ENCODE measurements at regions not wholly inside any gene's neighbourhood (a gene's known extent, or its start where the extent isn't known, plus 50 kb on each side); places are given as distances from the start of the nearest gene placed in this dataset.
"Not testable (repeated sequence)": the region's sequence is repeated elsewhere in the genome, so short reads cannot be mapped to it uniquely, and the experiment has no call there.

DNA sequence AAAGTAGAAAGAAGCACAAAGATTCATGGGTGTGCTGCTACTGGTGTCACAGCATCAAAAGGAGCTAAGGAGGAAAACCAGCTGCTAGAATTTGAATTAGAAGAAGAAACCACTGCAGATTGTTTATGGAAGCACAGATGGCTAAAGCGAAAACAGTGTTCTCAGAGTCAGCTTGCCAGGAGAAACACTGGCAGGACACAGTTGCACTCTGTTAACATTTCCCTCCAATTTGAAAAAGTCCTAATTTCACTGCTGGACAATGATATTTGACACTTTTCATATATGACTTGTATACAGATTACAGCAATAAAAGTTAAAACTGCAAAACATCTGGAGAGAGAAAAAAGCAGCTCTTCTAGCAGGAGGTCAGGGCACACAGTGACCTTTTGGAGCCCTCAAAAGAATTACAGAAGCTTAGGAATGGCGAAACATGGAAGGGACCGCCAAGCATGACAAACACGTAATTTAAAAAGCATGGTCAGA is 314.5 kb downstream of the COL12A1 start:
- no peaks in the 10 kb centered on the region for H3K36me3 ChIP-seq (ENCODE audit: insufficient read depth, low read length)
- H3K4me3 ChIP-seq (ENCODE audit: low read length): no peak overlapping the region
- H2AFZ ChIP-seq (ENCODE audit: low read depth, low read length): no peak overlapping the region
- H3K4me2 ChIP-seq (ENCODE audit: low read length): no peak overlapping the region
- no peak overlapping the region for H3K9ac ChIP-seq (ENCODE audit: low read length)
- H3K27ac ChIP-seq (ENCODE audit: low read length): no peak overlapping the region
- no peak for TF ChIP-seq EP300 (conservative IDR thresholded peaks at IDR 0.05; ENCODE audit: poor library complexity, severe bottlenecking)
- no peak for TF ChIP-seq EZH2 (IDR thresholded peaks at IDR 0.05; ENCODE audit: borderline replicate concordance, insufficient read depth, low read length, poor library complexity, severe bottlenecking)
- TF ChIP-seq RAD21 (conservative IDR thresholded peaks at IDR 0.05): no peak
- TF ChIP-seq TAF1 (IDR thresholded peaks at IDR 0.05; ENCODE audit: low read depth): no peak
- no peak for TF ChIP-seq SMC3 (conservative IDR thresholded peaks at IDR 0.05; ENCODE audit: poor library complexity)
- TF ChIP-seq, protein P1, sequence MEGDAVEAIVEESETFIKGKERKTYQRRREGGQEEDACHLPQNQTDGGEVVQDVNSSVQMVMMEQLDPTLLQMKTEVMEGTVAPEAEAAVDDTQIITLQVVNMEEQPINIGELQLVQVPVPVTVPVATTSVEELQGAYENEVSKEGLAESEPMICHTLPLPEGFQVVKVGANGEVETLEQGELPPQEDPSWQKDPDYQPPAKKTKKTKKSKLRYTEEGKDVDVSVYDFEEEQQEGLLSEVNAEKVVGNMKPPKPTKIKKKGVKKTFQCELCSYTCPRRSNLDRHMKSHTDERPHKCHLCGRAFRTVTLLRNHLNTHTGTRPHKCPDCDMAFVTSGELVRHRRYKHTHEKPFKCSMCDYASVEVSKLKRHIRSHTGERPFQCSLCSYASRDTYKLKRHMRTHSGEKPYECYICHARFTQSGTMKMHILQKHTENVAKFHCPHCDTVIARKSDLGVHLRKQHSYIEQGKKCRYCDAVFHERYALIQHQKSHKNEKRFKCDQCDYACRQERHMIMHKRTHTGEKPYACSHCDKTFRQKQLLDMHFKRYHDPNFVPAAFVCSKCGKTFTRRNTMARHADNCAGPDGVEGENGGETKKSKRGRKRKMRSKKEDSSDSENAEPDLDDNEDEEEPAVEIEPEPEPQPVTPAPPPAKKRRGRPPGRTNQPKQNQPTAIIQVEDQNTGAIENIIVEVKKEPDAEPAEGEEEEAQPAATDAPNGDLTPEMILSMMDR (IDR thresholded peaks at IDR 0.05; ENCODE audit: poor library complexity, severe bottlenecking): no peak
- TF ChIP-seq POLR2AphosphoS5 (IDR thresholded peaks at IDR 0.05): no peak
- TF ChIP-seq, protein P2, sequence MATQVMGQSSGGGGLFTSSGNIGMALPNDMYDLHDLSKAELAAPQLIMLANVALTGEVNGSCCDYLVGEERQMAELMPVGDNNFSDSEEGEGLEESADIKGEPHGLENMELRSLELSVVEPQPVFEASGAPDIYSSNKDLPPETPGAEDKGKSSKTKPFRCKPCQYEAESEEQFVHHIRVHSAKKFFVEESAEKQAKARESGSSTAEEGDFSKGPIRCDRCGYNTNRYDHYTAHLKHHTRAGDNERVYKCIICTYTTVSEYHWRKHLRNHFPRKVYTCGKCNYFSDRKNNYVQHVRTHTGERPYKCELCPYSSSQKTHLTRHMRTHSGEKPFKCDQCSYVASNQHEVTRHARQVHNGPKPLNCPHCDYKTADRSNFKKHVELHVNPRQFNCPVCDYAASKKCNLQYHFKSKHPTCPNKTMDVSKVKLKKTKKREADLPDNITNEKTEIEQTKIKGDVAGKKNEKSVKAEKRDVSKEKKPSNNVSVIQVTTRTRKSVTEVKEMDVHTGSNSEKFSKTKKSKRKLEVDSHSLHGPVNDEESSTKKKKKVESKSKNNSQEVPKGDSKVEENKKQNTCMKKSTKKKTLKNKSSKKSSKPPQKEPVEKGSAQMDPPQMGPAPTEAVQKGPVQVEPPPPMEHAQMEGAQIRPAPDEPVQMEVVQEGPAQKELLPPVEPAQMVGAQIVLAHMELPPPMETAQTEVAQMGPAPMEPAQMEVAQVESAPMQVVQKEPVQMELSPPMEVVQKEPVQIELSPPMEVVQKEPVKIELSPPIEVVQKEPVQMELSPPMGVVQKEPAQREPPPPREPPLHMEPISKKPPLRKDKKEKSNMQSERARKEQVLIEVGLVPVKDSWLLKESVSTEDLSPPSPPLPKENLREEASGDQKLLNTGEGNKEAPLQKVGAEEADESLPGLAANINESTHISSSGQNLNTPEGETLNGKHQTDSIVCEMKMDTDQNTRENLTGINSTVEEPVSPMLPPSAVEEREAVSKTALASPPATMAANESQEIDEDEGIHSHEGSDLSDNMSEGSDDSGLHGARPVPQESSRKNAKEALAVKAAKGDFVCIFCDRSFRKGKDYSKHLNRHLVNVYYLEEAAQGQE (IDR thresholded peaks at IDR 0.05; ENCODE audit: borderline replicate concordance): no peak
- TF ChIP-seq MXI1 (conservative IDR thresholded peaks at IDR 0.05; ENCODE audit: poor library complexity, severe bottlenecking): no peak
- H4K20me1 ChIP-seq (ENCODE audit: insufficient read depth): no peaks in the 10 kb centered on the region
- H3K27me3 ChIP-seq (ENCODE audit: insufficient read depth, low read depth, low read length): no peaks in the 10 kb centered on the region
- no peaks in the 10 kb centered on the region for H3F3A ChIP-seq (ENCODE audit: insufficient read depth, low read length, poor library complexity, severe bottlenecking)
- H3K79me2 ChIP-seq (replicated peaks; ENCODE audit: insufficient read depth, low read length): no peaks in the 10 kb centered on the region
- H3K9me2 ChIP-seq (ENCODE audit: insufficient read depth, low read length): no peaks in the 10 kb centered on the region
- H3K9me3 ChIP-seq (ENCODE audit: low read length): no peaks in the 10 kb centered on the region

DNA sequence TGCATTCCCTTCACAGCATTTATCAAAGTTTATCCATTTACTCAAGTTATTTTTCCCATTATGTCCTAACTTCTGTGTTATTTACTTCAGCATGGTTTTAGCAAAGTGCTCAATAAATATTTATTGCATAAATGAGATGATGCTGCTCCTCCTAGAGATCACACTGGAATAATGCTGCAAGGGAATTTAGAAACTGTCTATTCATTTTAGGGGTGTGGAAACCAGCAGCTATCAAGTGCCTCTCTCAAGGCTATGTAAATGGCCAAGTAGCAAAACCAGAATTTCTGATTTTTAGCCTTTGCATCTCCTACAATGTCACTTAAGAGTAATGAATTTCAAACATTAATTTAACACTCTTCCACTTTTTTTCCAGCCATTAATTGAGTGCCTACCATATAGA is 316.2 kb downstream of the COL12A1 start:
- Histone ChIP-seq H3K79me2 (replicated peaks; ENCODE audit: insufficient read depth, low read length) (no peaks in the 10 kb centered on the region), H3F3A (ENCODE audit: insufficient read depth, low read length, poor library complexity, severe bottlenecking) (no peaks in the 10 kb centered on the region), H2AFZ (ENCODE audit: low read depth, low read length) (no peak overlapping the region), H3K4me3 (ENCODE audit: low read length) (no peak overlapping the region), H3K4me2 (ENCODE audit: low read length) (no peak overlapping the region), H3K36me3 (ENCODE audit: insufficient read depth, low read length) (no peaks in the 10 kb centered on the region), H3K27ac (ENCODE audit: low read length) (no peak overlapping the region), H3K27me3 (ENCODE audit: insufficient read depth, low read depth, low read length) (no peaks in the 10 kb centered on the region), H3K9me3 (ENCODE audit: low read length) (no peaks in the 10 kb centered on the region), H3K9ac (ENCODE audit: low read length) (no peak overlapping the region), H4K20me1 (ENCODE audit: insufficient read depth) (no peaks in the 10 kb centered on the region), H3K9me2 (ENCODE audit: insufficient read depth, low read length) (no peaks in the 10 kb centered on the region)
- TF ChIP-seq EZH2 (IDR thresholded peaks at IDR 0.05; ENCODE audit: borderline replicate concordance, insufficient read depth, low read length, poor library complexity, severe bottlenecking) (no peak), MXI1 (conservative IDR thresholded peaks at IDR 0.05; ENCODE audit: poor library complexity, severe bottlenecking) (no peak), SMC3 (conservative IDR thresholded peaks at IDR 0.05; ENCODE audit: poor library complexity) (no peak), TAF1 (IDR thresholded peaks at IDR 0.05; ENCODE audit: low read depth) (no peak), POLR2AphosphoS5 (IDR thresholded peaks at IDR 0.05) (no peak), EP300 (conservative IDR thresholded peaks at IDR 0.05; ENCODE audit: poor library complexity, severe bottlenecking) (no peak), RAD21 (conservative IDR thresholded peaks at IDR 0.05) (no peak)
- TF ChIP-seq, protein P1 (IDR thresholded peaks at IDR 0.05; ENCODE audit: poor library complexity, severe bottlenecking): no peak
- TF ChIP-seq, protein P2 (IDR thresholded peaks at IDR 0.05; ENCODE audit: borderline replicate concordance): no peak

DNA sequence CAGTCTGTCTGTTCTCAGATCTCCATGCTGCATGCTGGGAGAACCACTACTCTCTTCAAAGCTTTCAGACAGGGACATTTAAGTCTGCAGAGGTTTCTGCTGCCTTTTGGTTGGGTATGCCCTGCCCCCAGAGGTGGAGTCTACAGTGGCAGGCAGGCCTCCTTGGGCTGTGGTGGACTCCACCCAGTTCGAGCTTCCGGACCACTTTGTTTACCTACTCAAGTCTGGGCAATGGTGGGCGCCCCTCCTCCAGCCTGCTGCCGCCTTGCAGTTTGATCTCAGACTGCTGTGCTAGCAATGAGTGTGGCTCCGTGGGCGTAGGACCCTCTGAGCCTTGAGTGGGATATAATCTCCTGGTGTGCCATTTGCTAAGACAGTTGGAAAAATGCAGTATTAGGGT is 317.1 kb downstream of the COL12A1 start:
- H2AFZ ChIP-seq (ENCODE audit: low read depth, low read length); H4K20me1 ChIP-seq (ENCODE audit: insufficient read depth); H3K36me3 ChIP-seq (ENCODE audit: insufficient read depth, low read length); H3K27ac ChIP-seq (ENCODE audit: low read length); H3K9ac ChIP-seq (ENCODE audit: low read length); H3F3A ChIP-seq (ENCODE audit: insufficient read depth, low read length, poor library complexity, severe bottlenecking); H3K27me3 ChIP-seq (ENCODE audit: insufficient read depth, low read depth, low read length); H3K4me2 ChIP-seq (ENCODE audit: low read length); H3K9me3 ChIP-seq (ENCODE audit: low read length); H3K9me2 ChIP-seq (ENCODE audit: insufficient read depth, low read length); H3K79me2 ChIP-seq (replicated peaks; ENCODE audit: insufficient read depth, low read length); H3K4me3 ChIP-seq (ENCODE audit: low read length): not testable (repeated sequence)

All from neural cell (in vitro differentiated cells).